ENCODE measurements at regions not wholly inside any gene's neighbourhood (a gene's known extent, or its start where the extent isn't known, plus 50 kb on each side); places are given as distances from the start of the nearest gene placed in this dataset.
A peak's percentile ranks its signal among the peaks of the same experiment; 100 is the strongest.

DNA sequence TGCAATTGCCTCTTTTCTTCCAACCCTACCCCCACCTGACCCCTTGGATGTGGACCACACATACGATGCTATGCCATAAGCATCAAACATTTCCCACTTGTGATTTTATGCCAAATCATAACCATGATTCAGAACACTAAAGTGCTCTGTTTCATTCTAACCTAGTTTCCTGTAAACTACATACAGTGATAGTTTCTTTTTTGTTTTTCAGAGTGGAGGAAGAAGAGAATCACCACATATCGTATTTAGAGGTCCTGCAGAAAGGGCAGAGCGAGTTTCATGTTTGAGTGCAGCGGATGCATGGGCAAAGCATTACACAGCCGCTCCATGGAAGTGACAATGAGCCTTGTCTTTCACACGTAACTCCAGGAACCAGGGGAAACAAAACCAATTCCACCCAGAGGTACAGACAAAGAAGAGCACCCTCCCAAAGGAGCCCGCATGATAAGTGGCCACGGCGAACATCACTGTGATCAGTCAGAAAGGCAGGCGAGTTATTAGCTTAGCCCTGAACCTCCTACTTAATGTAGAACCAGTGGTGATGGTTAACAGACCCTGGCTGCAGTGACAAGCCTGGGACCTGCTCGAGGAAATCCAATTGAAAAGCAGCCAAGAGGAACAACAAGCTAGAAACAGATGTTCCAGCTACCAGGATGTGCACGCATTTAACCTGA, 64.0 kb upstream of the ZNF281 start:
- H3K4me1 ChIP-seq: peaks cover 0 to 20% (median 7%) of the 10 kb centered on the region in 3 donors
- DNase-seq: no peak
- no peaks in the 10 kb centered on the region for H3K36me3 ChIP-seq
- intact Hi-C loops (cut with DNase I): no loop called here
- peak overlapping the region in 1 of 4 donors; percentile 13 for H3K4me3 ChIP-seq
- H3K27ac ChIP-seq: no peak overlapping the region
- H3K9me3 ChIP-seq: no peaks in the 10 kb centered on the region
- WGBS, 2 donors: 60 to 61% methylated on average over 12 of the region's 12 CpGs
- TF ChIP-seq POLR2A (IDR thresholded peaks at IDR 0.05): no peak
- TF ChIP-seq, protein P1, sequence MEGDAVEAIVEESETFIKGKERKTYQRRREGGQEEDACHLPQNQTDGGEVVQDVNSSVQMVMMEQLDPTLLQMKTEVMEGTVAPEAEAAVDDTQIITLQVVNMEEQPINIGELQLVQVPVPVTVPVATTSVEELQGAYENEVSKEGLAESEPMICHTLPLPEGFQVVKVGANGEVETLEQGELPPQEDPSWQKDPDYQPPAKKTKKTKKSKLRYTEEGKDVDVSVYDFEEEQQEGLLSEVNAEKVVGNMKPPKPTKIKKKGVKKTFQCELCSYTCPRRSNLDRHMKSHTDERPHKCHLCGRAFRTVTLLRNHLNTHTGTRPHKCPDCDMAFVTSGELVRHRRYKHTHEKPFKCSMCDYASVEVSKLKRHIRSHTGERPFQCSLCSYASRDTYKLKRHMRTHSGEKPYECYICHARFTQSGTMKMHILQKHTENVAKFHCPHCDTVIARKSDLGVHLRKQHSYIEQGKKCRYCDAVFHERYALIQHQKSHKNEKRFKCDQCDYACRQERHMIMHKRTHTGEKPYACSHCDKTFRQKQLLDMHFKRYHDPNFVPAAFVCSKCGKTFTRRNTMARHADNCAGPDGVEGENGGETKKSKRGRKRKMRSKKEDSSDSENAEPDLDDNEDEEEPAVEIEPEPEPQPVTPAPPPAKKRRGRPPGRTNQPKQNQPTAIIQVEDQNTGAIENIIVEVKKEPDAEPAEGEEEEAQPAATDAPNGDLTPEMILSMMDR (IDR thresholded peaks at IDR 0.05): no peak
- H3K27me3 ChIP-seq: peaks cover 0 to 38% (median 0%) of the 10 kb centered on the region in 4 donors

DNA sequence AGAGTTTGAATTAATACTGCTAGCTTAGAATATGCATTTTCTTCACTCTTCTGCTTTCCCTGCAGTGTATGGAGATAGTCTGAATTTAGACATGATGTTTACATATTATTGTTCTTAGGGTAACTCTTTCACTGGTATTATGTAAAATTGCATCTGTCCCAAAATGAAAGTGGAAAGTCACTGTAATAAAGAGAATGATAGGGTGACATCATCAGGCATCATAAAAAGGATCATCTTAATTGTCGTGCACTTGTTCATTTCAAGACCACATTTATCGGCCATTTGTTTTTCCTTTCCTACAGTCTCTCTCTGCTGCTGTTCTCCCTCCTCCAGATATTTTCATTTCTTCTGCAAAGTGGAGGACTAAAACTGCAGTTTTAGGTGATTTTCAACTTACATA, 61.9 kb upstream of the ZNF281 start:
- peaks cover 0 to 37% (median 0%) of the 10 kb centered on the region in 4 donors for H3K27me3 ChIP-seq
- H3K9me3 ChIP-seq: no peaks in the 10 kb centered on the region
- no peak overlapping the region for H3K4me3 ChIP-seq
- intact Hi-C loops (cut with DNase I): no loop called here
- H3K27ac ChIP-seq: no peak overlapping the region
- peaks cover 0 to 3% (median 0%) of the 10 kb centered on the region in 3 donors for H3K4me1 ChIP-seq
- WGBS, 2 donors: 78 to 83% methylated on average over 2 of the region's 2 CpGs
- TF ChIP-seq, protein P1 (IDR thresholded peaks at IDR 0.05): no peak
- TF ChIP-seq POLR2A (IDR thresholded peaks at IDR 0.05): no peak
- no peaks in the 10 kb centered on the region for H3K36me3 ChIP-seq
- DNase-seq: no peak

DNA sequence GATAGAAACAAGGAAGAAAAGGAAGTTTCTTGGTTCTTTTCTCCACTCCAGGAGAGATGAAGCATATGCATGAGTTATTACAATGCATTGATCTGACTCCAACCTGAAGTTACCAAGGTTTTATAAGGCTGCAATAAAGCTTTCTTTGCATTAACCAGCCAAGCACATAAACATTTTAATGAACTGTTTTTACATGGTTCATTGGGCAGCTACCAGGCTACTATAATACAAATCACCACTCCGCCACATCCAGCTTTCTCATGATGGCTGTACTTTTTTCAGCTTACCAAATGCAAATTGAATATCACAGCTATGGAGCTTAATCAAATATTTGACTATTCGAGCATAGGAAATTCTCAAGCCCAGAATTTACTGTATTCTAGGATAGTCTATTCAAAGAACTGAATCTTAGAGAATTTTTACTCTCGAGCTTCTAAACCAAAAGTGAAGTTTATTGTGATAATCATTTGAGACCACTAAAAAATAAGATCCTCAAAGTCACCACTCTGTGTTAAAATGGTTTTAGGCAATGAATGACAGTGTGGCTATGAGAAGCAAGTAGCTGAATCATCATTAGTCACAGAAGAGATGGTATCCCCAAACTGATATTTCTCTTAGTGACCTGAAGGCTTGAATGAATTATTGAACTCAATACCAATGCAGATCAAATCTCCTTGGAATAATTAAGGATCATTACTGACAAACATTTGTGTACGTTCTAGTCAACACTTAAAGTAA, 58.6 kb upstream of the ZNF281 start:
- Histone ChIP-seq H3K27me3 (peaks cover 0 to 26% (median 0%) of the 10 kb centered on the region in 4 donors), H3K9me3 (no peaks in the 10 kb centered on the region), H3K4me1 (peaks cover 0 to 3% (median 0%) of the 10 kb centered on the region in 3 donors), H3K27ac (no peak overlapping the region), H3K4me3 (no peak overlapping the region), H3K36me3 (no peaks in the 10 kb centered on the region)
- intact Hi-C loops (cut with DNase I): no loop called here
- DNase-seq: no peak
- 74 to 75% methylated on average over 4 of the region's 4 CpGs for WGBS, 2 donors
- TF ChIP-seq, protein P1 (IDR thresholded peaks at IDR 0.05): no peak
- TF ChIP-seq POLR2A (IDR thresholded peaks at IDR 0.05): no peak

DNA sequence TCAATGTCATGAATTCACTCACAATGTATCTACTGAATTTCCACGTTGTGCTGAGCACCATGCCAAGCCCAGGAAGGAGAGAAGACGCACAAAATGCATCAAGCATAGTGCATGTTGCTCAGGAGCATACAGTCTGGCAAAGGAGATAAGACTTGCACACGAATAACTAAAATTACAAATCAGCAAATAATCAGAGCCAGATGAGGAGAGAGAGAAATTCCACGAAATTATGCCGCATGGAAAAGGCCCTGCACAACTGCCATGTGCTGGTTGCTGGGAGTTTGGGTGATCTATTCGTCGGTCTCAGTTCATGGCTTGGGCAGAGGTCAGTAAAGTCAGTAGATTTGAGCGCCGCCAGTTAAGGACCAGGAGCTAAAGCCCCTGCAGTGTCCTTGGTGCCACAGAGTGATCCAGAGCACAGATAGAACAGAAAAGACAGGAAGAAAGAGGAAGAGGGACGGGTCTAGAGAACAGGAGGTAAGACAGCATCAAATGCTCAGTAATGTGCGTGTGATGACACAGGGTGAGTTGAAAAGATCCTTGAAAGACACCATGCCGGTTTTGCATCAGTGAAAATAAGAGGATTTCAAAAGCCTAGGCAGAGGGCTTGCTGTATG, 55.1 kb upstream of the ZNF281 start:
- 80 to 82% methylated on average over 12 of the region's 12 CpGs for WGBS, 2 donors

More for the DNA sequence above, 55.1 kb upstream of the ZNF281 start:
- Histone ChIP-seq H3K4me1 (no peaks in the 10 kb centered on the region), H3K27ac (no peak overlapping the region), H3K27me3 (peaks cover 0 to 8% (median 0%) of the 10 kb centered on the region in 4 donors), H3K9me3 (no peaks in the 10 kb centered on the region), H3K36me3 (no peaks in the 10 kb centered on the region), H3K4me3 (no peak overlapping the region)
- no peak for DNase-seq
- TF ChIP-seq, protein P1 (IDR thresholded peaks at IDR 0.05): no peak
- TF ChIP-seq POLR2A (IDR thresholded peaks at IDR 0.05): no peak
- intact Hi-C loops (cut with DNase I): no loop called here

Data from esophagus squamous epithelium (tissue), 5 donors.